Left ventricle myocardium inferior (tissue), 1 donor: ENCODE measurements at regions not wholly inside any gene's neighbourhood (a gene's known extent, or its start where the extent isn't known, plus 50 kb on each side); places are given as distances from the start of the nearest gene placed in this dataset.

Experiments used
- DNase-seq: peaks from one replicate; pipeline ENCODE4 v3.0.0-alpha.2; 2020
- H3K27ac ChIP-seq: fragments of 200-600 bp; replicated peaks from 2 replicates; pipeline ENCODE4 v1.8.0; 2021
- H3K27me3 ChIP-seq: fragments of 200-600 bp; 2 replicates; pipeline ENCODE4 v1.8.0; 2021; ENCODE audit warnings: low read depth
- H3K36me3 ChIP-seq: fragments of 200-600 bp; 2 replicates; pipeline ENCODE4 v1.8.0; 2021
- H3K4me1 ChIP-seq: fragments of 200-600 bp; 2 replicates; pipeline ENCODE4 v1.8.0; 2021
- H3K4me3 ChIP-seq: fragments of 200-600 bp; 2 replicates; pipeline ENCODE4 v1.8.0; 2021; ENCODE audit warnings: mild to moderate bottlenecking, moderate library complexity
- H3K9me3 ChIP-seq: fragments of 200-600 bp; replicated peaks from 2 replicates; pipeline ENCODE4 v1.8.0; 2021
- intact Hi-C: fragments of 100-400 bp; cut with micrococcal nuclease; formaldehyde crosslinking; loops from one replicate; pipeline ENCODE4 v1.11.0; 2022
- TF ChIP-seq, protein P1 (sequence below): fragments of 200-600 bp; IDR thresholded peaks from 2 replicates; pipeline ENCODE4 v1.8.0; 2021; ENCODE audit warnings: antibody characterized with exemption, mild to moderate bottlenecking, borderline replicate concordance
- donor health status: DM: no; HTN: yes; CAD: no; lungs with severe emphysema.

- H3K4me1 ChIP-seq = no peaks in the 10 kb centered on the region
- H3K27ac ChIP-seq = no peak overlapping the region
- no peak for DNase-seq
- no peaks in the 10 kb centered on the region for H3K36me3 ChIP-seq
- peaks cover 12% of the 10 kb centered on the region for H3K9me3 ChIP-seq
- H3K4me3 ChIP-seq = no peak overlapping the region
- TF ChIP-seq, protein P1, sequence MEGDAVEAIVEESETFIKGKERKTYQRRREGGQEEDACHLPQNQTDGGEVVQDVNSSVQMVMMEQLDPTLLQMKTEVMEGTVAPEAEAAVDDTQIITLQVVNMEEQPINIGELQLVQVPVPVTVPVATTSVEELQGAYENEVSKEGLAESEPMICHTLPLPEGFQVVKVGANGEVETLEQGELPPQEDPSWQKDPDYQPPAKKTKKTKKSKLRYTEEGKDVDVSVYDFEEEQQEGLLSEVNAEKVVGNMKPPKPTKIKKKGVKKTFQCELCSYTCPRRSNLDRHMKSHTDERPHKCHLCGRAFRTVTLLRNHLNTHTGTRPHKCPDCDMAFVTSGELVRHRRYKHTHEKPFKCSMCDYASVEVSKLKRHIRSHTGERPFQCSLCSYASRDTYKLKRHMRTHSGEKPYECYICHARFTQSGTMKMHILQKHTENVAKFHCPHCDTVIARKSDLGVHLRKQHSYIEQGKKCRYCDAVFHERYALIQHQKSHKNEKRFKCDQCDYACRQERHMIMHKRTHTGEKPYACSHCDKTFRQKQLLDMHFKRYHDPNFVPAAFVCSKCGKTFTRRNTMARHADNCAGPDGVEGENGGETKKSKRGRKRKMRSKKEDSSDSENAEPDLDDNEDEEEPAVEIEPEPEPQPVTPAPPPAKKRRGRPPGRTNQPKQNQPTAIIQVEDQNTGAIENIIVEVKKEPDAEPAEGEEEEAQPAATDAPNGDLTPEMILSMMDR = no peak
- H3K27me3 ChIP-seq = peaks cover 11% of the 10 kb centered on the region
- intact Hi-C loops = no loop called here
Observed at GRCh38 chr12:125786143-125786542, 720.9 kb downstream of the AACS start.

- H3K4me3 ChIP-seq = no peak overlapping the region
- no peaks in the 10 kb centered on the region for H3K36me3 ChIP-seq
- H3K27me3 ChIP-seq = no peaks in the 10 kb centered on the region
- intact Hi-C loops = no loop called here
- TF ChIP-seq, protein P1 = no peak
- no peak overlapping the region for H3K27ac ChIP-seq
- no peaks in the 10 kb centered on the region for H3K4me1 ChIP-seq
- peaks cover 12% of the 10 kb centered on the region for H3K9me3 ChIP-seq
- DNase-seq = no peak
Observed at GRCh38 chr12:125794401-125794800, 729.2 kb downstream of the AACS start.

GRCh38 chr12:125797421-125798175 lies 732.4 kb downstream of the AACS start:
- intact Hi-C loops = no loop called here
- Histone ChIP-seq H3K9me3 (no peaks in the 10 kb centered on the region), H3K27me3 (no peaks in the 10 kb centered on the region), H3K27ac (no peak overlapping the region), H3K4me3 (no peak overlapping the region), H3K36me3 (no peaks in the 10 kb centered on the region), H3K4me1 (no peaks in the 10 kb centered on the region)
- TF ChIP-seq, protein P1 = no peak
- no peak for DNase-seq

GRCh38 chr12:125804660-125805059 lies 739.4 kb downstream of the AACS start:
- no peak overlapping the region for H3K27ac ChIP-seq
- no peak overlapping the region for H3K4me3 ChIP-seq
- no peaks in the 10 kb centered on the region for H3K9me3 ChIP-seq
- intact Hi-C loops = no loop called here
- H3K27me3 ChIP-seq = no peaks in the 10 kb centered on the region
- H3K36me3 ChIP-seq = no peaks in the 10 kb centered on the region
- H3K4me1 ChIP-seq = no peaks in the 10 kb centered on the region
- TF ChIP-seq, protein P1 = no peak
- no peak for DNase-seq

DNA sequence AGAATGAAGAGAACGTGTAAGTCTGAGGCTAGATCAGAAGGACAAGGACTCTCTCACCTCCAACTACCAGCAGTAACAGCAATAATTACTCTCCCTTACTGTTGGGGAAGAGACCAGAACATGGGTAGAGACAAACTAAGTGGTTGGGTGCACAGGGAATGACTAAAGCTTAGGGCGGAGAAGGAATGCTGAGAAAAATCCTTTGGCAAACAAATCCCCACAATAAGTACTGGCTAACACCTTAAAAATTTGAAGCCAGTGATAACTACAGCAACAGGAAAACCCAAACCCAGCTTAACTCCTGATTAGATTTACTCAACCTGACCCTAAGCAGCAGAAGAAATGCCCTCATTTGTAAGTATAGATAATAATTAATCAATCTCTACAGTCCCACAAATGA lies 759.0 kb downstream of the AACS start:
- no peaks in the 10 kb centered on the region for H3K4me1 ChIP-seq
- peaks cover 24% of the 10 kb centered on the region for H3K9me3 ChIP-seq
- H3K27me3 ChIP-seq = no peaks in the 10 kb centered on the region
- H3K27ac ChIP-seq = no peak overlapping the region
- intact Hi-C loops = no loop called here
- TF ChIP-seq, protein P1 = no peak
- no peaks in the 10 kb centered on the region for H3K36me3 ChIP-seq
- DNase-seq = no peak
- no peak overlapping the region for H3K4me3 ChIP-seq
